Mesothelial cell of epicardium (in vitro differentiated cells): ENCODE measurements at regions not wholly inside any gene's neighbourhood (a gene's known extent, or its start where the extent isn't known, plus 50 kb on each side); places are given as distances from the start of the nearest gene placed in this dataset.

ENCODE experiments used
- DNase-seq, 2 experiments: peaks; one replicate each; pipeline ENCODE4 v3.0.0; 2021; ENCODE audit warnings: low spot score in 2 of 2; ENCODE audit not compliant: unreplicated experiment in 2 of 2
- H3K27ac Mint-ChIP-seq: 2 replicates; pipeline ENCODE4 v1.8.0; 2021; ENCODE audit warnings: mixed read lengths
- H3K27me3 Mint-ChIP-seq: 2 replicates; pipeline ENCODE4 v1.8.0; 2021; ENCODE audit warnings: low read depth, mixed read lengths
- H3K36me3 Mint-ChIP-seq: 2 replicates; pipeline ENCODE4 v1.8.0; 2021; ENCODE audit warnings: mixed read lengths
- H3K4me1 Mint-ChIP-seq: 2 replicates; pipeline ENCODE4 v1.8.0; 2021; ENCODE audit warnings: mixed read lengths
- H3K4me3 Mint-ChIP-seq: 2 replicates; pipeline ENCODE4 v1.8.0; 2021; ENCODE audit warnings: mild to moderate bottlenecking, moderate library complexity, mixed read lengths
- H3K9me3 Mint-ChIP-seq: 2 replicates; pipeline ENCODE4 v1.8.0; 2021; ENCODE audit warnings: mixed read lengths
- CTCF ChIP-seq: fragments of 200-600 bp; sonication (generic); IDR thresholded peaks from one replicate; pipeline ENCODE4 v1.5.0; 2021; ENCODE audit warnings: antibody characterized with exemption; ENCODE audit not compliant: unreplicated experiment

GRCh38 chr13:40337651-40338050 is 328.8 kb downstream of the FOXO1 start:
- Mint-ChIP-seq H3K36me3 (no peaks in the 10 kb centered on the region), H3K9me3 (no peaks in the 10 kb centered on the region), H3K27me3 (no peaks in the 10 kb centered on the region), H3K4me1 (peaks cover 51% of the 10 kb centered on the region), H3K27ac (peak overlapping the region; percentile 3), H3K4me3 (no peak overlapping the region)
- TF ChIP-seq CTCF, result no peak
- no peak for DNase-seq

- H3K9me3 Mint-ChIP-seq, result no peaks in the 10 kb centered on the region
- no peak for DNase-seq
- H3K27ac Mint-ChIP-seq, result peak overlapping the region; percentile 75
- no peaks in the 10 kb centered on the region for H3K27me3 Mint-ChIP-seq
- TF ChIP-seq CTCF, result no peak
- H3K36me3 Mint-ChIP-seq, result no peaks in the 10 kb centered on the region
- no peak overlapping the region for H3K4me3 Mint-ChIP-seq
- H3K4me1 Mint-ChIP-seq, result peaks cover 55% of the 10 kb centered on the region
Measured at GRCh38 chr13:40338217-40338616, 328.2 kb downstream of the FOXO1 start.

- H3K27ac Mint-ChIP-seq, result peak overlapping the region; percentile 81
- H3K9me3 Mint-ChIP-seq, result no peaks in the 10 kb centered on the region
- no peak for DNase-seq
- no peaks in the 10 kb centered on the region for H3K27me3 Mint-ChIP-seq
- H3K4me1 Mint-ChIP-seq, result peaks cover 73% of the 10 kb centered on the region
- no peak for TF ChIP-seq CTCF
- no peaks in the 10 kb centered on the region for H3K36me3 Mint-ChIP-seq
- no peak overlapping the region for H3K4me3 Mint-ChIP-seq
Measured at GRCh38 chr13:40340368-40341095, 325.9 kb downstream of the FOXO1 start.

- H3K9me3 Mint-ChIP-seq, result no peaks in the 10 kb centered on the region
- H3K4me3 Mint-ChIP-seq, result no peak overlapping the region
- H3K4me1 Mint-ChIP-seq, result peaks cover 78% of the 10 kb centered on the region
Measured at GRCh38 chr13:40341096-40341471, 325.4 kb downstream of the FOXO1 start.

GRCh38 chr13:40341501-40341900 is 324.9 kb downstream of the FOXO1 start:
- Mint-ChIP-seq H3K27me3 (no peaks in the 10 kb centered on the region), H3K4me1 (peaks cover 78% of the 10 kb centered on the region), H3K4me3 (no peak overlapping the region), H3K9me3 (no peaks in the 10 kb centered on the region), H3K36me3 (no peaks in the 10 kb centered on the region), H3K27ac (peak overlapping the region; percentile 81)
- DNase-seq, result no peak
- TF ChIP-seq CTCF, result no peak

More at GRCh38 chr13:40341096-40341471, 325.4 kb downstream of the FOXO1 start:
- no peak for TF ChIP-seq CTCF
- H3K36me3 Mint-ChIP-seq, result no peaks in the 10 kb centered on the region
- DNase-seq, result no peak
- no peaks in the 10 kb centered on the region for H3K27me3 Mint-ChIP-seq
- peak overlapping the region; percentile 81 for H3K27ac Mint-ChIP-seq
